OCI-LY1 (cell line): ENCODE measurements at regions not wholly inside any gene's neighbourhood (a gene's known extent, or its start where the extent isn't known, plus 50 kb on each side); places are given as distances from the start of the nearest gene placed in this dataset.

Experiments
- H2AFZ ChIP-seq: fragments of 200-600 bp; sonication (generic), shearing (Covaris generic); 2 replicates; pipeline ENCODE4 v1.6.0; 2014; ENCODE audit warnings: antibody characterized with exemption, mild to moderate bottlenecking, low read length
- H3F3A ChIP-seq: fragments of 200-600 bp; sonication (generic), shearing (Covaris generic); 2 replicates; pipeline ENCODE4 v1.6.0; 2014; ENCODE audit warnings: mild to moderate bottlenecking, antibody characterized with exemption, low read length, moderate library complexity; ENCODE audit not compliant: insufficient read depth
- H3K27ac ChIP-seq: fragments of 200-600 bp; sonication (generic); 2 replicates; pipeline ENCODE4 v1.5.1; 2014; ENCODE audit warnings: low read length, mixed run types, mild to moderate bottlenecking, low read depth; ENCODE audit not compliant: poor library complexity, severe bottlenecking
- H3K27me3 ChIP-seq: fragments of 200-600 bp; sonication (generic); 2 replicates; pipeline ENCODE4 v1.6.0; 2014; ENCODE audit warnings: antibody characterized with exemption, mild to moderate bottlenecking, low read length, moderate library complexity; ENCODE audit not compliant: insufficient read depth
- H3K36me3 ChIP-seq: fragments of 200-600 bp; sonication (generic); 2 replicates; pipeline ENCODE4 v1.6.1; 2014; ENCODE audit warnings: mild to moderate bottlenecking, antibody characterized with exemption, low read length, moderate library complexity, mixed read lengths; ENCODE audit not compliant: insufficient read depth
- H3K4me1 ChIP-seq: fragments of 200-600 bp; sonication (generic); 2 replicates; pipeline ENCODE4 v1.5.1; 2014; ENCODE audit warnings: mild to moderate bottlenecking, low read length, moderate library complexity; ENCODE audit not compliant: insufficient read depth, severe bottlenecking
- H3K4me2 ChIP-seq: fragments of 200-600 bp; sonication (generic), shearing (Covaris generic); 2 replicates; pipeline ENCODE4 v1.6.1; 2014; ENCODE audit warnings: low read length
- H3K4me3 ChIP-seq: fragments of 200-600 bp; sonication (generic); 2 replicates; pipeline ENCODE4 v1.5.1; 2014; ENCODE audit warnings: low read length, low read depth, mild to moderate bottlenecking, mixed read lengths; ENCODE audit not compliant: poor library complexity, severe bottlenecking
- H3K79me2 ChIP-seq: fragments of 200-600 bp; shearing (Covaris generic); 2 replicates; pipeline ENCODE4 v1.6.1; 2016; ENCODE audit warnings: mixed run types, low read length, mixed read lengths; ENCODE audit not compliant: insufficient read depth
- H3K9ac ChIP-seq: fragments of 200-600 bp; sonication (generic), shearing (Covaris generic); 2 replicates; pipeline ENCODE4 v1.6.1; 2014; ENCODE audit warnings: mild to moderate bottlenecking, low read length, mixed read lengths
- H3K9me2 ChIP-seq: fragments of 200-600 bp; sonication (generic), shearing (Covaris generic); 2 replicates; pipeline ENCODE4 v1.6.1; 2014; ENCODE audit warnings: low read depth, mild to moderate bottlenecking, low read length, mixed read lengths
- H3K9me3 ChIP-seq: fragments of 200-600 bp; shearing (Covaris generic); 2 replicates; pipeline ENCODE4 v1.6.1; 2014; ENCODE audit warnings: low read length, mixed read lengths
- H4K20me1 ChIP-seq: fragments of 200-600 bp; sonication (generic), shearing (Covaris generic); 2 replicates; pipeline ENCODE4 v1.6.0; 2016; ENCODE audit warnings: mild to moderate bottlenecking, low read length; ENCODE audit not compliant: insufficient read depth
- EZH2 ChIP-seq: fragments of 200-600 bp; sonication (generic), shearing (Covaris generic); IDR thresholded peaks from 2 replicates; pipeline ENCODE4 v1.8.0; 2017; ENCODE audit warnings: borderline replicate concordance, mixed run types, mild to moderate bottlenecking, antibody characterized with exemption, low read length, moderate library complexity, mixed read lengths
- TF ChIP-seq, protein P1 (sequence below): fragments of 200-600 bp; sonication (generic), shearing (Covaris generic); IDR thresholded peaks from 2 replicates; pipeline ENCODE4 v1.5.1; 2017; ENCODE audit warnings: mild to moderate bottlenecking, antibody characterized with exemption, low read length, moderate library complexity, mixed read lengths

DNA sequence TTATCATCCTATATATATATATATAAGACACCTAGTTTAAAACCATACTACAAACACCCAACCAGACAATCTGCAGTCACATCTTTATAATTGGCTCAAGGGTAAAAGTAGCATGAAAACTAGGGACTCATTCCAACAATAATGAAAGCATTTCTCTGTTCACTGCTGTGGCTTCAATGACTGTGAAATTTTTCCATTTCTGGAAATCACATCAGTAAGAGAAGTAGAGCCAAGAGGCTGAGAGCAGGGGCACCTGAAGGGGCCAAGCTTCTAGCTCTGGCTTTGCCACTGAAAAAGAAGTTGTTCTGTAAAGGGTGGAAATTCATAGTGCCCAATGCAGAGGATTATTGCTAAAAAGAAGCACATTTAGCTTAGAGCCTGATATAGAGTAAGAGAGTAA is 158.6 kb upstream of the GLI3 start:
- Histone ChIP-seq H2AFZ (no peak overlapping the region), H3K27ac (no peak overlapping the region), H3K79me2 (no peaks in the 10 kb centered on the region), H3K4me2 (no peak overlapping the region), H3K9me3 (no peaks in the 10 kb centered on the region), H4K20me1 (no peaks in the 10 kb centered on the region), H3K9me2 (no peaks in the 10 kb centered on the region), H3F3A (no peaks in the 10 kb centered on the region), H3K36me3 (no peaks in the 10 kb centered on the region), H3K27me3 (no peaks in the 10 kb centered on the region), H3K4me3 (no peak overlapping the region), H3K4me1 (no peaks in the 10 kb centered on the region), H3K9ac (no peak overlapping the region)
- TF ChIP-seq EZH2, result no peak
- TF ChIP-seq, protein P1, sequence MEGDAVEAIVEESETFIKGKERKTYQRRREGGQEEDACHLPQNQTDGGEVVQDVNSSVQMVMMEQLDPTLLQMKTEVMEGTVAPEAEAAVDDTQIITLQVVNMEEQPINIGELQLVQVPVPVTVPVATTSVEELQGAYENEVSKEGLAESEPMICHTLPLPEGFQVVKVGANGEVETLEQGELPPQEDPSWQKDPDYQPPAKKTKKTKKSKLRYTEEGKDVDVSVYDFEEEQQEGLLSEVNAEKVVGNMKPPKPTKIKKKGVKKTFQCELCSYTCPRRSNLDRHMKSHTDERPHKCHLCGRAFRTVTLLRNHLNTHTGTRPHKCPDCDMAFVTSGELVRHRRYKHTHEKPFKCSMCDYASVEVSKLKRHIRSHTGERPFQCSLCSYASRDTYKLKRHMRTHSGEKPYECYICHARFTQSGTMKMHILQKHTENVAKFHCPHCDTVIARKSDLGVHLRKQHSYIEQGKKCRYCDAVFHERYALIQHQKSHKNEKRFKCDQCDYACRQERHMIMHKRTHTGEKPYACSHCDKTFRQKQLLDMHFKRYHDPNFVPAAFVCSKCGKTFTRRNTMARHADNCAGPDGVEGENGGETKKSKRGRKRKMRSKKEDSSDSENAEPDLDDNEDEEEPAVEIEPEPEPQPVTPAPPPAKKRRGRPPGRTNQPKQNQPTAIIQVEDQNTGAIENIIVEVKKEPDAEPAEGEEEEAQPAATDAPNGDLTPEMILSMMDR, result no peak

DNA sequence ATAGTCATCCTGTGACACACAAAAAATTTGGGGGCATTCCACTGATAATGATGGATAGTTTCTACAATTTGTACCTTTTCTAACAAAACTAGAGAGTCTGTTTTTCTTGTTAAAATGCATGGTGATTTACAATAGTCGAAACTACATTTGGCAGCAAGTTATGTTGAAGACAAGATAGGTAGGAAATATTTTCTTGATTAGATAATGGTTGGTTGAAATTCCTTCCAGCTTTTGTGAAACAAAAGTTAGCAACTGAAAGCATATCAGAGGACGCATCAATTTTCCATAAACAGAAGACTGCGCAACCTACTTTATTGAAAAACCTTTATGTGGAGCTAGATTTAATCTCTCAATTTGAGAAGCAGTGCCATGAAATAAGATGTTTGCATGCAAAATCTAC is 155.8 kb upstream of the GLI3 start:
- no peak overlapping the region for H3K4me2 ChIP-seq

DNA sequence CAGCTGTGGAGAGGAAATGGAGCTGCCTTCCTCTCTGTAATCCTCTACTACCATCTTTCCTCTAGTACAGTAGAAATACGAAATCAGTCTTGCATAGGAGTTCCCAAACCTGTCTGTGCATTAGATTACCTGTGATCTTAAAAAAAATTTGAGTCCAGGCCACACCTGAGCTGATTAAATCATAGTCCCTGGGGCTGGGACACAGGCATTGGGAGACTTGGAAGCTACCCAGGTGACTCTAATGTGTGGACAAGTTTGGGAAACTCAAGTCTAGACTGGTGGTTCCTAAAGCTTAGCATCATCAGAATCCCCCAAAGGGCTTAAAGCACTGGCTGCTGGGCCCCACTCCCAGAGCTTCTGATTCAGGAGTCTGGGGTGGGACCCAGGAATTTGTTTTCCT is 152.7 kb upstream of the GLI3 start:
- no peaks in the 10 kb centered on the region for H3K36me3 ChIP-seq

More for the DNA sequence above, 155.8 kb upstream of the GLI3 start:
- Histone ChIP-seq H3F3A (no peaks in the 10 kb centered on the region), H3K27me3 (no peaks in the 10 kb centered on the region), H3K4me1 (no peaks in the 10 kb centered on the region), H3K27ac (no peak overlapping the region), H4K20me1 (no peaks in the 10 kb centered on the region), H3K36me3 (no peaks in the 10 kb centered on the region), H3K4me3 (no peak overlapping the region), H3K9ac (no peak overlapping the region), H3K9me2 (no peaks in the 10 kb centered on the region), H3K9me3 (no peaks in the 10 kb centered on the region), H3K79me2 (no peaks in the 10 kb centered on the region), H2AFZ (no peak overlapping the region)
- TF ChIP-seq EZH2, result no peak
- TF ChIP-seq, protein P1, result no peak

More for the DNA sequence above, 152.7 kb upstream of the GLI3 start:
- TF ChIP-seq EZH2, result no peak
- TF ChIP-seq, protein P1, result no peak
- no peaks in the 10 kb centered on the region for H3F3A ChIP-seq
- no peak overlapping the region for H3K4me3 ChIP-seq
- H3K9me2 ChIP-seq, result no peaks in the 10 kb centered on the region
- H3K27me3 ChIP-seq, result no peaks in the 10 kb centered on the region
- H3K79me2 ChIP-seq, result no peaks in the 10 kb centered on the region
- no peak overlapping the region for H3K9ac ChIP-seq
- H2AFZ ChIP-seq, result no peak overlapping the region
- no peaks in the 10 kb centered on the region for H4K20me1 ChIP-seq
- no peak overlapping the region for H3K4me2 ChIP-seq
- H3K4me1 ChIP-seq, result no peaks in the 10 kb centered on the region
- H3K27ac ChIP-seq, result no peak overlapping the region
- no peaks in the 10 kb centered on the region for H3K9me3 ChIP-seq
